ENCODE measurements at regions not wholly inside any gene's neighbourhood (a gene's known extent, or its start where the extent isn't known, plus 50 kb on each side); places are given as distances from the start of the nearest gene placed in this dataset.
"Not testable (repeated sequence)": the region's sequence is repeated elsewhere in the genome, so short reads cannot be mapped to it uniquely, and the experiment has no call there.

DNA sequence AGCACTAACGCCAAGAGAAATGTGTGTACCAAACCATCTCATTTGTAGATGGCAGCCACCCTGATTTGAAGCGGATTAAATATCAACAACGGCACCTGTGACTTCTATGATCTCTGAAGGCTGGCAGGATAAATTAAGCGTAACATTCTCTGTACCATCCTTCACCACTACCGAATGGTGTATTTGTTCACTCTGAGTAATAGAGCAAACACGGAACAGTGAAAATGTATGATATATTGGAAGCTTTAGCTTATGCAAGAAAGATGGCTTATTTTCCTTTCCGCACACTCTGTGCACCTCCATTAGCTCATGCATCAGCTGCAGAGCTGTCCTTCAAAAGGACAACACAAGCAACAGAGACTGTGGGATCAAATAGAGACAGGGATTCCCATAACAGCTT, 431.1 kb downstream of the PRELID2 start:
- Histone ChIP-seq H3K27ac (ENCODE audit: low read length) (no peak overlapping the region), H3K9me3 (ENCODE audit: control insufficient read depth, low read depth, low read length) (peaks cover 8% of the 10 kb centered on the region), H3K27me3 (ENCODE audit: control insufficient read depth, insufficient read depth, low read length) (no peaks in the 10 kb centered on the region), H3K36me3 (ENCODE audit: control insufficient read depth, insufficient read depth, low read length) (no peaks in the 10 kb centered on the region), H3K4me3 (ENCODE audit: low read length) (no peak overlapping the region), H3K4me1 (ENCODE audit: control insufficient read depth, insufficient read depth, low read length) (no peaks in the 10 kb centered on the region)
- no peak for DNase-seq
- WGBS (ENCODE audit: insufficient coverage, low lambda C conversion rate) = 95% methylated on average over 4 of the region's 7 CpGs

DNA sequence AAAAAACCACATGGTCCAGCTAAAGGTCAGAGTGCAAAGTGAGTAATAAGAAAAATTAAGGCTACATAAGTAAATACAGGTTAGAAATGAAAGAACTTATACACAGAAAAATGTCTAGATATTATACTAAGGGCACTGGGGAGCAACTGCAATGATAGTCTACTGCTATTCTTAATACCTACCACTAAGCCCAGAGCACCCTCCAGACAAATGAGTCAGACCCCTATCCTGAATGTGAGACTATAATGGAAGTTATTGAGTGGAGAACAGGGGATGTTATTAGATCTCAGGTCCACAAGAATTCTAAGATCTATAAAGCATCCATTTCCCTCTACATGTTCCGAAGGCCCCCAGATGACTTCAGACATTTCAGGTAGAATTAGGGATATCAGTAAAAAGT, 438.3 kb downstream of the PRELID2 start:
- H3K36me3 ChIP-seq (ENCODE audit: control insufficient read depth, insufficient read depth, low read length) = no peaks in the 10 kb centered on the region
- H3K9me3 ChIP-seq (ENCODE audit: control insufficient read depth, low read depth, low read length) = no peaks in the 10 kb centered on the region
- DNase-seq = no peak
- no peak overlapping the region for H3K27ac ChIP-seq (ENCODE audit: low read length)
- H3K4me1 ChIP-seq (ENCODE audit: control insufficient read depth, insufficient read depth, low read length) = no peaks in the 10 kb centered on the region
- H3K4me3 ChIP-seq (ENCODE audit: low read length) = no peak overlapping the region
- WGBS (ENCODE audit: insufficient coverage, low lambda C conversion rate) = no CpG with 5 or more reads among the region's 1 CpG
- no peaks in the 10 kb centered on the region for H3K27me3 ChIP-seq (ENCODE audit: control insufficient read depth, insufficient read depth, low read length)

DNA sequence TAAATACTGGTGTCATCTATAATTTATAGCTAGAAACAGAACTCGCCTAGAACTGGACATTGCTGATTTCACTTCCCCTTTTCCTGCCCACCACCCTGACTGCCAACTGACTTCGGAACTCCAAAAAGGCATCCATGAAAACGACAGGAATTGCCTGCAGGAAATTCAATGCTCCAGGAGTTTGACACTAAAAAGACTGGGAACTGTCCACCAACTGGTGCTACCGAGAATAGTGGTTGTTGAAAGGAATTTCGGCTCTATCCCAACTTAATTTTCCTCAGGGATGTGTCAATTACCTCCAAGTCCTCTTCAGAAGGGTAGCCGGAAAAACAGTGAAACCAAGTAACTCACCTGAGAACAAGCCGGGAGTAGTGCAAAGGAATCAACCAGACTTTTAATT, 440.0 kb downstream of the PRELID2 start:
- WGBS (ENCODE audit: insufficient coverage, low lambda C conversion rate) = 100% methylated on average over 1 of the region's 7 CpGs
- not testable (repeated sequence) for H3K4me1 ChIP-seq (ENCODE audit: control insufficient read depth, insufficient read depth, low read length); H3K27ac ChIP-seq (ENCODE audit: low read length); H3K4me3 ChIP-seq (ENCODE audit: low read length); H3K27me3 ChIP-seq (ENCODE audit: control insufficient read depth, insufficient read depth, low read length); DNase-seq; H3K36me3 ChIP-seq (ENCODE audit: control insufficient read depth, insufficient read depth, low read length); H3K9me3 ChIP-seq (ENCODE audit: control insufficient read depth, low read depth, low read length)

DNA sequence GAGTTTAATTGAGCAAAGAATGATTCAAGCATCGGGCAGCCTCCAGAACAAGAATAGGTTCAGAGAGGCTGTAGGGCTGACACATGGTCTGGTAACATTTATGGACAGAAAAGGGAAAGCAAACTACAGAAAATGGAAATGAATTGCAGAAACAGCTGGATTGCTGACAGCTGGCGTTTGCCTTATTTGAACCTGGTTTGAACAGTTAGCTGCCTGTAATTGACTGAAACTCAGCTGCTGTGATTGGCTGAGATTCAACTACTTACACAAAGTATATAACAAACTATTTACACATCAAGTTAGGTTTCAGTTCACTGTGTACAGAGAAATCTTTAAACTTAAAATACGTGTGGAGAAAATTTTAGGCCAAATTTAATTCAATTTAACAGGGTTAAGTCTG, 441.7 kb downstream of the PRELID2 start:
- no peaks in the 10 kb centered on the region for H3K36me3 ChIP-seq (ENCODE audit: control insufficient read depth, insufficient read depth, low read length)
- H3K4me3 ChIP-seq (ENCODE audit: low read length) = no peak overlapping the region
- no peaks in the 10 kb centered on the region for H3K27me3 ChIP-seq (ENCODE audit: control insufficient read depth, insufficient read depth, low read length)
- whole genome bisulfite sequencing (ENCODE audit: insufficient coverage, low lambda C conversion rate) = 83% methylated on average over 2 of the region's 3 CpGs
- no peak for DNase-seq
- no peak overlapping the region for H3K27ac ChIP-seq (ENCODE audit: low read length)
- no peaks in the 10 kb centered on the region for H3K4me1 ChIP-seq (ENCODE audit: control insufficient read depth, insufficient read depth, low read length)
- H3K9me3 ChIP-seq (ENCODE audit: control insufficient read depth, low read depth, low read length) = no peaks in the 10 kb centered on the region

DNA sequence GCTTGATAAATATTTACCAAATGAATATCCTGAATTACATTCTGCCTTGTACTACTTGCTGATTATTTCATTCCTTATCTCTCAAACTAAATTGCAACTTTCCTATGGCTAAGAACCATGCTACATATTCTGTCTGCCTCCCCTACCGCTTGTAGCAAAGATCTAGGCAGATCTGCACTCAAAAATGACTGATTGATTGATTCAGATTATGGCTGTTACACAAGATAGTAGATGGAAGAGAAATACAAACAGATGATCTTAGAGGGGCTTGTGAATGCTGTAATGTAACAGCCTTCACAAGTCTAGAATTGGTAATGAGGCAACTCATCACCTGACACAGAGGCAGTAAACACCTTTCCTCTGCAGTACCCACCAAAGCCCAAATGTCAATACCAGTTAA, 446.1 kb downstream of the PRELID2 start:
- Histone ChIP-seq H3K36me3 (ENCODE audit: control insufficient read depth, insufficient read depth, low read length) (no peaks in the 10 kb centered on the region), H3K4me1 (ENCODE audit: control insufficient read depth, insufficient read depth, low read length) (no peaks in the 10 kb centered on the region), H3K27ac (ENCODE audit: low read length) (no peak overlapping the region), H3K27me3 (ENCODE audit: control insufficient read depth, insufficient read depth, low read length) (no peaks in the 10 kb centered on the region), H3K9me3 (ENCODE audit: control insufficient read depth, low read depth, low read length) (no peaks in the 10 kb centered on the region), H3K4me3 (ENCODE audit: low read length) (no peak overlapping the region)
- DNase-seq = no peak
- no CpG with 5 or more reads among the region's 1 CpG for WGBS (ENCODE audit: insufficient coverage, low lambda C conversion rate)

DNA sequence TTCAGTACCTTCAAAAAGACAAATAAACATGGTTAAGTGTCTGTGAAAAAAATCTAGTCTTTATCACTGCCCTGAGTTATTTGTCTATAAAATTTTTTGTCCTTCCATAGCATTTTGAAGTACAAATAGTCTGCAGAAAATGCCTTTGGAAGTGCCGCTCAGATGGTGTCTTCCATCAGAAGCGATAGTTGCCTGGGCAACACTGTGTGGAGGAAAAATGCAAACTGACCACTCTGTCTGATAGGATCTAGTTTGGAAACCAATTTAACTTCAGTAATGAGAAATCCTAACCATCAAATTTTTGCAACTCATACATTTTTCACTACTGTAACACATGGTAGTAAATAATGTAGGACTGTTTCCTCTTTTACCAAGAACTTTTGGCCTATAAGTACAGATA, 449.9 kb downstream of the PRELID2 start:
- Histone ChIP-seq H3K9me3 (ENCODE audit: control insufficient read depth, low read depth, low read length) (no peaks in the 10 kb centered on the region), H3K27me3 (ENCODE audit: control insufficient read depth, insufficient read depth, low read length) (no peaks in the 10 kb centered on the region), H3K4me1 (ENCODE audit: control insufficient read depth, insufficient read depth, low read length) (no peaks in the 10 kb centered on the region), H3K27ac (ENCODE audit: low read length) (no peak overlapping the region), H3K36me3 (ENCODE audit: control insufficient read depth, insufficient read depth, low read length) (no peaks in the 10 kb centered on the region), H3K4me3 (ENCODE audit: low read length) (no peak overlapping the region)
- WGBS (ENCODE audit: insufficient coverage, low lambda C conversion rate) = no CpG with 5 or more reads among the region's 2 CpGs
- no peak for DNase-seq

DNA sequence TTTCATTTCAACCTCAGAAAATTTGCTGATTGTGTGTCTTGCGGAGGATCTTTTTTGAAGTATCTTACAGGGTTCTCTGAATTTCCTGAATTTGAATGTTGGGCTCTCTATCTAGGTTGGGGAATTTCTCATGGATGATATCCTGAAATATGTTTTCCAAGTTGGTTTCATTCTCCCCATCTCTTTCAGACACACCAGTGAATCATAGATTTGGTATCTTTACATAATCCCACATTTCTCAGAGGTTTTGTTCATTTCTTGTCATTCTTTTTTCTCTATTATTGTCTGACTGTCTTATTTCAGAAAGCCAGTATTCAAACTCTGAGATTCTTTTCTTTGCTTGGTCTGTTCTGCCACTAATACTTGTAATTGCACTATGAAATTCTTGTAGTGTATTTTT, 456.9 kb downstream of the PRELID2 start:
- Histone ChIP-seq H3K4me1 (ENCODE audit: control insufficient read depth, insufficient read depth, low read length) (no peaks in the 10 kb centered on the region), H3K27me3 (ENCODE audit: control insufficient read depth, insufficient read depth, low read length) (no peaks in the 10 kb centered on the region), H3K4me3 (ENCODE audit: low read length) (no peak overlapping the region), H3K36me3 (ENCODE audit: control insufficient read depth, insufficient read depth, low read length) (no peaks in the 10 kb centered on the region), H3K9me3 (ENCODE audit: control insufficient read depth, low read depth, low read length) (peaks cover 6% of the 10 kb centered on the region), H3K27ac (ENCODE audit: low read length) (no peak overlapping the region)
- WGBS (ENCODE audit: insufficient coverage, low lambda C conversion rate) = no CpG with 5 or more reads among the region's 1 CpG
- no peak for DNase-seq

GRCh38 chr5:145375521-145375920, 459.6 kb downstream of the PRELID2 start:
- WGBS (ENCODE audit: insufficient coverage, low lambda C conversion rate) = no CpG with 5 or more reads among the region's 2 CpGs
- Histone ChIP-seq H3K4me1 (ENCODE audit: control insufficient read depth, insufficient read depth, low read length) (no peaks in the 10 kb centered on the region), H3K4me3 (ENCODE audit: low read length) (no peak overlapping the region), H3K36me3 (ENCODE audit: control insufficient read depth, insufficient read depth, low read length) (no peaks in the 10 kb centered on the region), H3K9me3 (ENCODE audit: control insufficient read depth, low read depth, low read length) (peaks cover 6% of the 10 kb centered on the region), H3K27ac (ENCODE audit: low read length) (no peak overlapping the region), H3K27me3 (ENCODE audit: control insufficient read depth, insufficient read depth, low read length) (no peaks in the 10 kb centered on the region)
- DNase-seq = no peak

- Histone ChIP-seq H3K9me3 (ENCODE audit: control insufficient read depth, low read depth, low read length) (no peaks in the 10 kb centered on the region), H3K36me3 (ENCODE audit: control insufficient read depth, insufficient read depth, low read length) (no peaks in the 10 kb centered on the region), H3K4me3 (ENCODE audit: low read length) (no peak overlapping the region), H3K27me3 (ENCODE audit: control insufficient read depth, insufficient read depth, low read length) (no peaks in the 10 kb centered on the region), H3K27ac (ENCODE audit: low read length) (no peak overlapping the region), H3K4me1 (ENCODE audit: control insufficient read depth, insufficient read depth, low read length) (no peaks in the 10 kb centered on the region)
- WGBS (ENCODE audit: insufficient coverage, low lambda C conversion rate) = 71% methylated on average over 1 of the region's 3 CpGs
- no peak for DNase-seq
Observed at GRCh38 chr5:145365464-145365863, 469.7 kb downstream of the PRELID2 start.

GRCh38 chr5:145362266-145362665, 472.9 kb downstream of the PRELID2 start:
- no peaks in the 10 kb centered on the region for H3K27me3 ChIP-seq (ENCODE audit: control insufficient read depth, insufficient read depth, low read length)
- DNase-seq = no peak
- H3K36me3 ChIP-seq (ENCODE audit: control insufficient read depth, insufficient read depth, low read length) = no peaks in the 10 kb centered on the region
- no peak overlapping the region for H3K27ac ChIP-seq (ENCODE audit: low read length)
- 100% methylated on average over 1 of the region's 2 CpGs for WGBS (ENCODE audit: insufficient coverage, low lambda C conversion rate)
- H3K4me3 ChIP-seq (ENCODE audit: low read length) = no peak overlapping the region
- no peaks in the 10 kb centered on the region for H3K4me1 ChIP-seq (ENCODE audit: control insufficient read depth, insufficient read depth, low read length)
- no peaks in the 10 kb centered on the region for H3K9me3 ChIP-seq (ENCODE audit: control insufficient read depth, low read depth, low read length)

GRCh38 chr5:145360936-145361335, 474.2 kb downstream of the PRELID2 start:
- Histone ChIP-seq H3K36me3 (ENCODE audit: control insufficient read depth, insufficient read depth, low read length) (no peaks in the 10 kb centered on the region), H3K4me1 (ENCODE audit: control insufficient read depth, insufficient read depth, low read length) (no peaks in the 10 kb centered on the region), H3K27ac (ENCODE audit: low read length) (no peak overlapping the region), H3K9me3 (ENCODE audit: control insufficient read depth, low read depth, low read length) (no peaks in the 10 kb centered on the region), H3K27me3 (ENCODE audit: control insufficient read depth, insufficient read depth, low read length) (no peaks in the 10 kb centered on the region), H3K4me3 (ENCODE audit: low read length) (no peak overlapping the region)
- DNase-seq = no peak
